Heart right ventricle (tissue), 16 donors: ENCODE measurements at regions not wholly inside any gene's neighbourhood (a gene's known extent, or its start where the extent isn't known, plus 50 kb on each side); places are given as distances from the start of the nearest gene placed in this dataset.

Experiments used
- ATAC-seq, 8 donors: fragments of 200-7000 bp; cut with Tn5 transposase; one replicate each; pipeline ENCODE4 v1.9.1; 2020; ENCODE audit warnings: mild to moderate bottlenecking in 8 of 8, moderate library complexity in 8 of 8, moderate number of reproducible peaks in 1 of 8
- DNase-seq, 2 donors: peaks; one replicate each; pipeline ENCODE4 v3.0.0-alpha.2; 2020
- H3K27ac ChIP-seq, 10 donors: fragments of 200-600 bp; sonication (generic) in 2 of 10; one replicate each; pipeline versions ENCODE4 v1.5.0 to v1.8.0; 2020 to 2022; ENCODE audit warnings: mild to moderate bottlenecking in 3 of 10
- H3K27me3 ChIP-seq, 7 donors: fragments of 200-600 bp; one replicate each; pipeline ENCODE4 v1.8.0; 2021 to 2022; ENCODE audit warnings: mild to moderate bottlenecking in 2 of 7
- H3K36me3 ChIP-seq, 9 donors: fragments of 200-600 bp; sonication (generic) in 1 of 9; one replicate each; pipeline versions ENCODE4 v1.5.0 to v1.8.0; 2020 to 2022; ENCODE audit warnings: mild to moderate bottlenecking in 2 of 9
- H3K4me1 ChIP-seq, 9 donors: fragments of 200-600 bp; sonication (generic) in 1 of 9; one replicate each; pipeline versions ENCODE4 v1.5.0 to v1.8.0; 2020 to 2022; ENCODE audit warnings: mild to moderate bottlenecking in 4 of 9
- H3K4me3 ChIP-seq, 10 donors: fragments of 200-600 bp; sonication (generic) in 2 of 10; one replicate each; pipeline versions ENCODE4 v1.5.0 to v1.8.0; 2020 to 2022; ENCODE audit warnings: mild to moderate bottlenecking in 7 of 10, moderate library complexity in 2 of 10
- H3K9me3 ChIP-seq, 11 donors: fragments of 200-600 bp in 10 of 11; sonication (generic) in 2 of 11; one replicate each; pipeline versions ENCODE4 v1.5.0 to v1.8.0; 2013 to 2022; ENCODE audit warnings: mild to moderate bottlenecking in 2 of 11, control low read depth in 1 of 11, moderate library complexity in 1 of 11
- CTCF ChIP-seq, 9 donors: fragments of 200-600 bp; sonication (generic) in 2 of 9; IDR thresholded peaks; one replicate each; pipeline versions ENCODE4 v1.5.0 to v1.8.0; 2021 to 2022; ENCODE audit warnings: antibody characterized with exemption in 9 of 9, mild to moderate bottlenecking in 5 of 9, moderate library complexity in 1 of 9
- WGBS, 2 donors: extraction: QIAGEN DNeasy Blood & Tissue Kit; methylation state at CpG; one replicate each; pipeline ENCODE4 v1.1.7; 2013; ENCODE audit warnings: inconsistent platforms in 1 of 2; 5-methylcytosine and 5-hydroxymethylcytosine counted together
- intact Hi-C, 10 donors: fragments of 100-400 bp; cut with DNase I; formaldehyde crosslinking; loops; one replicate each; pipeline versions ENCODE4 v1.11.1 to v1.14.2; 2022
- donor health status: Arrhythmogenic right ventricular cardiomyopathy.
- donor health status: ischemic (EF 13 %, LVEDD 7.1; RV severe dilation, severe dysfunction).
- donor health status: healthy with polysubstance abuse.
- donor health status: DM: no; HTN: yes; CAD: no.
- donor health status: DM: no; HTN: no; CAD: no.
- donor health status: ischemic (EF 25% LVEDD 6.9; RV normal size, moderate dysfunction).
- donor health status: ischemic (EF 25% LVEDD 5.7; RV mildly dilated, moderate dysfunction).
- donor health status: healthy.
- donor health status: DM: yes; HTN: yes; CAD: no.
- donor health status: Ischemic cardiomyopathy.
- donor health status: ischemic (EF 35%, LVEDD 5.7; RV mildly dilated, moderate dysfunction).
- donor health status: nonischemic (EF 11% LVEDD 7.7; RV severe dilation, severe dysfunction).
- donor health status: DM: yes; HTN: yes; CAD: no.
- donor health status: PGD.
- donor health status: ischemic (EF 29% LVEDD 5.4; RV normal size, mild dysfunction).
- donor health status: nonischemic (EF 23%, LVEDD 6.1; RV moderate dilation, normal function).

GRCh38 chr2:183575481-183575880 is 451.2 kb downstream of the NUP35 start:
- Histone ChIP-seq H3K27ac (no peak overlapping the region), H3K36me3 (no peaks in the 10 kb centered on the region), H3K4me1 (no peaks in the 10 kb centered on the region), H3K9me3 (peaks cover 0 to 20% (median 0%) of the 10 kb centered on the region in 11 donors), H3K27me3 (no peaks in the 10 kb centered on the region), H3K4me3 (no peak overlapping the region)
- no peak for TF ChIP-seq CTCF (IDR thresholded peaks at IDR 0.05)
- intact Hi-C loops: no loop called here
- no peak for DNase-seq
- WGBS, 2 donors: 72 to 74% methylated on average over 2 of the region's 2 CpGs
- no peak for ATAC-seq

GRCh38 chr2:183579686-183580085 is 455.4 kb downstream of the NUP35 start:
- peaks cover 0 to 19% (median 0%) of the 10 kb centered on the region in 11 donors for H3K9me3 ChIP-seq
- DNase-seq (no peak), ATAC-seq (no peak)
- intact Hi-C loops: no loop called here
- no peak for TF ChIP-seq CTCF (IDR thresholded peaks at IDR 0.05)
- H3K27ac ChIP-seq: no peak overlapping the region
- no peaks in the 10 kb centered on the region for H3K4me1 ChIP-seq
- H3K36me3 ChIP-seq: no peaks in the 10 kb centered on the region
- H3K4me3 ChIP-seq: no peak overlapping the region
- no peaks in the 10 kb centered on the region for H3K27me3 ChIP-seq
- 43 to 48% methylated on average over 5 of the region's 5 CpGs for WGBS, 2 donors

- ATAC-seq: no peak
Measured at GRCh38 chr2:183592271-183592670, 468.0 kb downstream of the NUP35 start.

GRCh38 chr2:183594150-183594549 is 469.9 kb downstream of the NUP35 start:
- H3K9me3 ChIP-seq: peaks cover 0 to 11% (median 0%) of the 10 kb centered on the region in 11 donors
- intact Hi-C loops: no loop called here
- H3K4me1 ChIP-seq: no peaks in the 10 kb centered on the region
- H3K4me3 ChIP-seq: no peak overlapping the region
- no peak for ATAC-seq
- H3K27me3 ChIP-seq: no peaks in the 10 kb centered on the region
- TF ChIP-seq CTCF (IDR thresholded peaks at IDR 0.05): no peak
- no peak for DNase-seq
- H3K36me3 ChIP-seq: no peaks in the 10 kb centered on the region
- H3K27ac ChIP-seq: no peak overlapping the region
- 74 to 93% methylated on average over 1 of the region's 1 CpG for WGBS, 2 donors

More at GRCh38 chr2:183592271-183592670, 468.0 kb downstream of the NUP35 start:
- H3K9me3 ChIP-seq: peaks cover 0 to 11% (median 0%) of the 10 kb centered on the region in 11 donors
- H3K36me3 ChIP-seq: no peaks in the 10 kb centered on the region
- 92 to 94% methylated on average over 4 of the region's 4 CpGs for WGBS, 2 donors
- intact Hi-C loops: no loop called here
- no peak overlapping the region for H3K4me3 ChIP-seq
- no peak overlapping the region for H3K27ac ChIP-seq
- no peak for DNase-seq
- H3K27me3 ChIP-seq: no peaks in the 10 kb centered on the region
- H3K4me1 ChIP-seq: no peaks in the 10 kb centered on the region
- TF ChIP-seq CTCF (IDR thresholded peaks at IDR 0.05): no peak
